ENCODE measurements at regions not wholly inside any gene's neighbourhood (a gene's known extent, or its start where the extent isn't known, plus 50 kb on each side); places are given as distances from the start of the nearest gene placed in this dataset.
"Not testable (repeated sequence)": the region's sequence is repeated elsewhere in the genome, so short reads cannot be mapped to it uniquely, and the experiment has no call there.

DNA sequence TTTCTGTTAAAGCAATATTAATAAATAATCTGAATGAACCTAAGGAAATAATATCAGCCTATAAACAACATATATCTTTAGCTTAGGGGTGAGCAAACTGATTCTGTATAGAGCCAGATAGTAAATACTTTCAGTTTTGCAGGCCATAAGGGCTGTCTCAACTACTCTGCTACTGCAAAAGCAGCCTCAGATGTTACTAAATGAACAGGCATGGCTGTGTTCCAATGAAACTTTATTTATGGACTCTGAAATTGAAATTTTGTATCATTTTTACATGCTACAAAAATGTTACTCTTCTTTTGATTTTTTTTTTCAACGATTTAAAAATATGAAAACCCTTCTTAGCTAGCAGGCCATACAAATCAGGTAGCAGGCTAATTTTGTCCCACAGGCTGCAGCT is 212.8 kb upstream of the PRICKLE2 start:
- DNase-seq (ENCODE audit: low spot score): no peak

DNA sequence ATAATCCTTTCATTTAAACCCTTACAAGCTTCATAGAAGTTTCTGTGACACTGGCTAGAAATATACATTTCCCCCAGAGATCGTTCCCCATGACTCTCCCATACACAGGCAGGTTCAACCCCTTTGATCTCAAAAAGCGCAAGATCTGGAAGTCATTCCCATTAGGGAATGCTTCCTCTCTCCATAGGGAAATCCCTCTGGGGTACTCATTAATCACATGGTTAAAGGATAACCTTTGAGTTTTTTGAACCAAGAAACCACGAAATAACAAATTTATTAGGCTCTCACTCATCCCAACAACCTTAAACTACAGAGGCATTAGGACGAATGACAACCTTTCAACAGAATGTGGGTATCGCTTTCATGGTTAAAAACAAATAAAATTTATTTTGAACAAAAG is 211.9 kb upstream of the PRICKLE2 start:
- DNase-seq (ENCODE audit: low spot score): no peak

DNA sequence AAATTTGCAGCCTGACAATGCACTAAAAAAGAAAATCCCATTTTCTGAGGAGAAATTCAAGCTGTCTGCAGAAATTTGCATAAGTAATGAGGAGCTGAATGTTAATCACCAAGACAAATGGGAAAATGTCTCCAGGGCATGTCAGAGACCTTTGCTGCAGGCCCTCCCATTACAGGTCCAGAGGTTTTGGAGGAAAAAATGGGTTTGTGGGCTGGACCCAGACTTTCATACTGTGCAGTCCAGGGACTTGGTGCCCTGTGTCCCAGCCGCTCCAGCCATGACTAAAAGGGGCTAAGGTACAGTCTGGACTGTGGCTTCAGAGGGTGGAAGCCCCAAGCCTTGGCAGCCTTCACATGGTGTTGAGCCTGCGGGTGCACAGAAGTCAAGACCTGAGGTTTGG is 209.8 kb upstream of the PRICKLE2 start:
- not testable (repeated sequence) for DNase-seq (ENCODE audit: low spot score)

DNA sequence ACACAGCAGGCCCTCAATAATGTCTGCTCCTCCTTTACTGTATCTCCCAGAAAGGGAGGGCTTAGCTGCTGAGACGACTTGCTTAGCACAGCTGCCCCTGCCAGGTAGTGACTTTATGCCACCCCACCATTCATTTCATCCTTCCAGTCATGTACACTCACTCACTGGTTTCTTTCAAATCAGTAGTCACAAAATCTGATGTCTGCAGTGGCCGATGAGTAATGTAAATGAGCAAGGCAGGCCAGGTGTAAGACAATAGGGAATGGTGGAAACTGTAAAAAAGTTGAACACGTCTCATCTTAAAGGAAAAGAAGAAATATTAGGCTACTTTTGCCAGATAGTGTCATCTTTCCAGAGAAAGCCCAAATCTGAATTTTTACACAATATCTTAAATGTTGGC is 207.6 kb upstream of the PRICKLE2 start:
- DNase-seq (ENCODE audit: low spot score): no peak

DNA sequence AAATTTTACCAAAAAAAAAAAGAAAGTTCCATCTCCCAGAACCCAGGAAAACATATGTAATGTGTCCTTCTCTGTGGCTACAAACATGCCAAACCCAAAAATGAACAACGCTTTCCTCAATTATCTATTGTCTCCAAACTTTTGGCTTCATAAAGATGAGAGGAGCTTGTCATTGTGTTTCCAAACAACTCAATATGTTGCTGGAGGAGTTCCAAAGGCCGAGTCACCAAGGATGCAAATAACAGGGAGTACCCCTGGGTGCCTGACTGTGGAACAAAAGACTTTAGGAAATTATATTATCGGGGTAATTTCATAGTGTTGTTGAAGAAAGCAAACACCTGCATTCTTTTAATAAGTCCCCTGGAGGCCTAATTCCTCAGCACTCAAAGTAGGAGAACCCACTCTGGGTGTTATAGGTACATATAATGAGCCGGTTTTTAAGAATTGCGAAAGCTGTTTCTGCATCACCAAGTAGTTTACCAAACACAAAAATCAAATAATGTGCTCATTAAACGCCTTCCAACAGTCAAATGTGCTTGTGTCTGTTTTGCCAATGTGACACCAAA is 206.3 kb upstream of the PRICKLE2 start:
- no peak for DNase-seq (ENCODE audit: low spot score)

DNA sequence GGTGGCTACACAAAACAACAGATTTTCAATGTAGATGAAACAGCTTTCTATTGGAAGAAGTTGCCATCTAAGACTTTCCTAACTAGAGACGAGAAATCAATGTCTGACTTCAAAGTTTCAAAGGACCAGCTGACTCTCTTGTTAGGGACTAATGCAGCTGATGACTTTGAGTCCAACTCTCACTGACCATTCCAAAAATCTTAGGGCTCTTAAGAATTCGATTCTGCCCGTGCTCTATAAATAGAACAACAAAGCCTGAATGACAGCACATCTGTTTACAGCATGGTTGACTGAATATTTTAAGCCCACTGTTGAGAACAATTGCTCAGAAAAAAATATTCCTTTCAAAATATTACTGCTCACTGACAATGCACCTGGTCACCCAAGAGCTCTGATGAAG is 202.4 kb upstream of the PRICKLE2 start:
- no peak for DNase-seq (ENCODE audit: low spot score)

DNA sequence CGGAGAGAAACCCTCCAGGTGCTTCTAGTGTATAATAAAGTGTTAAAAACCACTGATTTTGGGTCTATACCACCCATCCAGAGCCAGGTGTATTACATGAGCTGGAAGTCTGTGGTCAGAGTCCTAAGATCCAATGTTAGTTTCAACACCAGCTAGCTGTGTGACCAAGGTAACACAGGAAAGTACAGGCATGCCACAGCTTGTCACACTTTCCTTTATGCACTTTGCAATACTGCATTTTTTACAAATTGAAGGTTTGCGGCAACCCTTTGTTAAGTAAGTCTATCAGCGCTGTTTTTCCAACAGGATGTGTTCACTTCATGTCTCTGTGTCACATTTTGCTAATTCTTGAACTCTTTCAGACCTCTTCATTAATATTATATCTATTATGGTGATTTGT is 201.3 kb upstream of the PRICKLE2 start:
- DNase-seq (ENCODE audit: low spot score): no peak

DNA sequence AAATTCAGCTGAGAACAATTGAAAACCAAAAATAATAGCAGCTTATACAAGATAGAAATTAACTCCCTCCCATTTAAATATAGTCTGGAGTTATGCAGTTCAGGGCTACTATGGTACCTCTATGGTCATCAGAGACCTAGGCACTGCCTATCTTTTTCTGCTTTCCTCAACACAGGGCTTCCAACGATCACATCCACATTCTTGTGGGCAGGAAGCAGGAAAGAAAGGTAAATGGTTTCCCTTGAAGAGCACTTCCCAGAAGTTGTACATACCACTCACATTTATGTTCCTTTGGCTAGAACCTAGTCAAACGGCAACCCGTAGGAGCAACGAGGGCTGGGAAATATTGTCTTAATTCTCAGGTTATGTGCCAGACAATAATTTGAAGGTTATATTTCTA is 197.7 kb upstream of the PRICKLE2 start:
- no peak for DNase-seq (ENCODE audit: low spot score)

DNA sequence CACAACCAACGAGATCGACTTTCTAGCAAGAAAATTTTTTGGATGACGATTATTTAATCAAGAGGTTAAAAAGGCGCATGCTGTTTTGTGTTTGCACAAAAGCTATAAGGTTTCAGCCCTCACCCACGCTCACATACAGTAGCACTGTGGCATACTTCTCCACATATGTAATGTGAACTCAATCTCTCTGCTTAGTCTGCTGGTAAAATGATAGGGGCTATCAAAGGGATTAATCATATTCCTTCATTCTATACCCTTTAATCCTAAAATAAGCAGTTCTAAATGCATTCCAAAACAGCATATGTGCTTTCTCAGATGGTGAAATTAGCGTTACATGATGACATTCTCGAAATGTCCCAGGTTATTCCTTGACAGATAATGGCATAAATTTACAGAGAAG is 196.9 kb upstream of the PRICKLE2 start:
- DNase-seq (ENCODE audit: low spot score): no peak

DNA sequence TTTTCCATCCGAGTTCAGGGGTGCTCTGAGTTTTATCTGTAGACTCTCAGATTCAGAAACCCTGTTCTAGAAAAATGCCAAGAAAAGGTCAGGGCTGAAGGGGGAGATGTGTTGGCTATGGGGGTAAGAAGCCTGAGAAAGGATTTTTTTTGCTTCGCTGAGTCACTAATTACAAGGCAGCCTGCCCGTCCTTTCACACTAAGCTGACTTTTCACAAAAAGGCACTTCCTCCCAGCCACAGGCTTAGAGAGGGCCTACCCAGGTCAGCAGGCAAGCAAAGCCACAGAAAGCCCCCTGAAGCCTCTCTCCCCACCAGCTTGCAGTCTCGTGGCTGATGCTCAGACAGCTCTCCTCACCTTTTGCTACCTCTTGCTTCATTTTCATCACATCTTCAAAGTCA is 192.6 kb upstream of the PRICKLE2 start:
- DNase-seq (ENCODE audit: low spot score): peak; percentile 69

DNA sequence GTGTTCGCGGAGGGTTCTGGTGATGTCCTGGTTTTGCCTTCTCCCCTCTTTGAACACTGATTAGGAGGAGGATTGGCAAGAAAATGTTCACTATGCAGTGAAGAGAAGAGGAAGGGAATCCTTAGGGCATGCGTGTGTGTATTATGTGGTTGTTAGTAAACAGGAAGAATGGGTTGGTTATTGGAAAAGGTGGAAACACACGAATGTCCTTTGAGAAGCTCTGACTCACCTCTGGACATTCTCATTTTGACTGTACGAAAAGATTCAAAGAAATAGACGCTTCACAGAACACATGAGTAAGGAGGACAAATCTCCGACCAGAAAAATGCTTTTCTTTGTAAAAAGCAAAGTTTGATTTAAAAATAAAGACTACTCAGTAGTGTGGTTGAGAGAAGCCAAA is 188.8 kb upstream of the PRICKLE2 start:
- no peak for DNase-seq (ENCODE audit: low spot score)

DNA sequence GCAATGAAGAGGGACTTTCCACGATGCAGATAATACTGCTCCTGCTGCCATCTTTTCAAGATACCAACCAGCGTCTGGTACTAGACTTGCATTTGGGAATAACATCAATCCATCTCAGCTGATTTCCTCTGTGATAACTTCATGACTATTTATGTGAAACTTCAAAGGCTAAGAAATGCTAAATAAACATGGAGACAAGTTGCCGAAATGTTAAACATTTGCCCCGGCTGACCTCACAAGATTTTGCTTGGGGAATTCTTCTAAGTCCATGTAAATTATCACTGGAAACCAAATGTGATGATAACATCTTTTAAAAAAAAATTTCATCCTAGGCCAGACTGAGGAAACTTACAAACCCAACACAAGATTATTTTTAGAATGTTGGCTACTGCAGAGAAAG is 185.8 kb upstream of the PRICKLE2 start:
- DNase-seq (ENCODE audit: low spot score): no peak

DNA sequence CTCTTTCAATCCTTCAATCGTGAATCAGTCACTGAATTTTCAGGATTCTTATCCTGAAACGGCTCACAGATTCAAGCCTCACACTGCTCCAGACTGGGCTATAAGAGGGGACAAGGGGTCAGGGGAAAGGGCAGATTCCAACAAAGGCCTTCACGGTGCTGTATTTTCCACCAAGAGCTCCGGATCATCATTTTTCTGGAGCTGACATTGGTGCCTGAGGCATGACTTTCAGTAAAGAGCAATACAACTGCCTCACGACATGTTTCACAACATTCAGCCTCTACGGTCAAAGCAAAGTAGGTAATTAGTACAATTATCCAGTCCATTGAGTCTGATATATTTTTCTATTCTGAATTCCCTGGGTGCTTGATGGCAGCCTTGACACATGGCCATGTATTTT is 185.0 kb upstream of the PRICKLE2 start:
- no peak for DNase-seq (ENCODE audit: low spot score)

DNA sequence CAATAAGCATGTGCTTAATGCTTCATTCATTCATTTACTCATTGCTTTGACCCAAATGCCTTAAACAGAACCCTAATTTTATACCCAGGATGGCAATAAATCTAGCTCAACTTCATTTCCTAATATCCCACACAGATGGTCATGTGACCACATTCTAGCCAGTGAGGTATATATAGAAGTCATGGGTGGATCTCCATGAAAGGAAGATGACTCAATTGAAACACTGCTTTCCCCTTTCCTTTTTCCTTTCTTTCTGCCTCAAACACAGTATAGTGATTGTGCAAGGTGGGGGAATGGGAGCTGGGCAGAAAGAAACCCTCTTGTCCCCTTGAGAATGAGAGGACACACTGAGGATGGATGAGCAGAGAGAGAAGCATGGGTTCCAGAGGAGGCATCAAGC is 183.5 kb upstream of the PRICKLE2 start:
- DNase-seq (ENCODE audit: low spot score): no peak

DNA sequence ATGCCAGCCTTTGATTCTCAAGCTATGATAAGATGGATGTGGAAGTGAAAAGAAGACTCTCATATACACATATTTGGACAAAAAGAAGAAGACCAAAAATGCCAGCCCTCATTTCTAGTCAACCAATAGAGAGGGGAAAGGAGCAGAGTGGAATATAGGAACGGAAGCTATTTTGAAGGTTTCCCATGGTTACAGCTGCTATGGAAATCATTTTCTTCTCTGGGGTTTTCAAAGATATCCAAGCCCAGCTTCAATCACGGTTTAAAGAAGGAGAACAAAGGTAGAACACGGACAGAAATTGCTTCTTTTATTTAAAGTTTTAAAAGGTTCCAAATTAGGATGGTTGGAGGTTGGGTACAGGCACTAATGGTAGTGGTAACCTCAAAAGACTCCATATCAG is 181.0 kb upstream of the PRICKLE2 start:
- DNase-seq (ENCODE audit: low spot score): no peak

DNA sequence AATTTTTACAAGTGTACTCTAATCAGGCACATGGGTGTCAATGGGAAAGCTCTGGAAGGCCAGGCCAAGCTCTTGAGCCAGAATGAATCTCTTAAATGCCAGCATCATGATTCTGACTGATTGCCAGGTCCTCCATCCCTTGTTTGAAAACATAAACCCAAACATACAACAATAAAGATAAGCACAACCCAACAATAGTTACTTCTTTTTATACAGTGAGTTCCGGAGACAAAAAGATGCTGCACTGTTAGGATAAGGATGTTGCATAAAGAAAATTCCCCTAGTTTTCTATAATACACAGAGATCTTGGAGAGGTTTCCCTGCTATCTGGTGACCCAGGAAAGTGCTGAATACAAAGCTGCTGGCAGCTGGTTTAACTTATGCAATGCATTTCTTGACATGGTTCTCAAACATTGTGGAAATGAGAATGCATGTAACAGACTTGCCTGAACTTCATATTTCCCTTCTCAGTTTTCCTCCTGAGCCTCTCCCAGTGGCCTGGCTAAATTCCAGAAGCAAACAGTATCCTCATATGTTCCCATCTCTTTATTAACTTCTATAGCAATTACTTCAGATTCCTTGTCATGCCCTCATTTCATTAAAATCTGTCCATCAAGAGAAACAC is 180.1 kb upstream of the PRICKLE2 start:
- no peak for DNase-seq (ENCODE audit: low spot score)

DNA sequence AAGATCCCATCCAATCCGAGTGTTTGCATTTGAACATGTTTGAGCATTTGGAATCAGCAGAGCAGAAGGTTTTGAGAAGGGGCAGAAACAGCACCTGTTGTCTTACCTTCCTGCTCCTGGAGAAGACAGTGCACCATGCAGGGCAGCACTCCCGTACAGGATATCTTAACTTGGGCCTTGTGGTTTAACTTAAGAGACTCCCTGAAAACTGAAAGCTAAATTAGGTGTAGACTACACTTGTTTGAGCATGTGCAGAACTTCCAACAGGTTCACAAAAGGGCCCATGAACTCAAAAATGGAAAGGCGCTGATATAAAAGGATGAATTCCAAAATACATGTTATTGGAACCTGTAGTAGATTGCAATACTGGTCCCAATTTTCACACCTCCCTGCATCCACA is 175.4 kb upstream of the PRICKLE2 start:
- DNase-seq (ENCODE audit: low spot score): no peak

DNA sequence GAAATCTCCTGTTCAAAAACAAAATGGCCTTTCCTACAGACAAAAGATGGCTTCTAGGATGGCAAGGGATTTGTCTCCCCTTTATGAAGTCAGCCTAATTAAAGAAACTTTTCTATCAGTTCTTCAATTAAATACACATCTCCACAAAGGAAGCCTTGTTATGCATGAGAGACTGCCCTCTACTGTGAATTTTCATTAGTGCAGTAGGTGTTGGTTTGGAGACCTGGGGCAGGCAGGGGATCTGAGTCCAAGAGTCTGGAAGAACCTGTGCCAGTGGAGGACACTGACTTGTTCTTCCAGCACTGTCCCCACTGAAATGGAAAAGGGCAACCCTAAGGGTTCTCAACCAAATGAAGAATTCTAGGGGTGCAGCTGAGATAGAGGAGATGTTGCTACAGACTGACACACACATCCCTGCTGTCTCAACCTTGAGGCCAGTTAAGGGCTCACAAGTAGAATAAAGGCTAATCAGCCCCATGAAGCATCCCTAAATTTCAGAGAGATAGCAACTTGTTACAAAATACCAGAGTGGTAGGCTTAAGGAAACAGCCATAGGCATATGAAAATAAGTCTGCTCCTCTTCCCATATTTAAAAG is 174.0 kb upstream of the PRICKLE2 start:
- no peak for DNase-seq (ENCODE audit: low spot score)

DNA sequence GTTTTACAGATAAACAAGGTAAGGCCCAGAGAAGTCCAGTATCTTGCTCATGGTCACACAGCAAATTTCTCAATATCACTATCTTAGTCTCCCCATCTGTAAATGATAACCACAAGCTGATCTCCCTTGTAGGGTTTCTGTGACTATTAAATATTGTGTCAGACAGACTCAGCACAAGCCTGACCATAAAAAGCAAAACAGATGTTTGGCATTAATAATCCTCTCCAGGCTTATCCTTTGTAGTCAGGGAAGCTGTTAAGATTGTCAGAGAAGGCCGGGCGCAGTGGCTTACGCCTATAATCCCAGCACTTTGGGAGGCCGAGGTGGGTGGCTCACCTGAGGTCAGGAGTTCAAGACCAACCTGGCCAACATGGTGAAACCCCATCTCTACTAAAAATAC is 173.2 kb upstream of the PRICKLE2 start:
- no peak for DNase-seq (ENCODE audit: low spot score)

DNA sequence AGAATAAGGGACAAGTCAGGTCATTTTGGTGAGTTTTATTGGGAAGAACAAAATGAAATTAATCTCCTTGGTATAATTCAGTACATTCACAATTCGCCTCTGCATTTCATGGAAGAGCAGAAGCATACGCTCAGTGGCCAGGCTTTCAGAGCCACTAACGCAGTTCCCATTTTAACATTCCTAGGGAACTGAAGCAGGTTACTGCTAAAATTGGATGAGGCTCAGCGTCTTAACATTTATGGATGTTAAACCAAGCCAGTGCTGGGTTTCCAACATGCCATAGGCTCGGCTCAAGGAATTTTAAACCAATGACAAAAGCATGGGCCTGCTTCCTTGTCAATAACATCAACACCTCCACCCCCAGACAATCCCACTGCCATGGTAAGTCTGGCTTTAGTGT is 172.7 kb upstream of the PRICKLE2 start:
- no peak for DNase-seq (ENCODE audit: low spot score)

DNA sequence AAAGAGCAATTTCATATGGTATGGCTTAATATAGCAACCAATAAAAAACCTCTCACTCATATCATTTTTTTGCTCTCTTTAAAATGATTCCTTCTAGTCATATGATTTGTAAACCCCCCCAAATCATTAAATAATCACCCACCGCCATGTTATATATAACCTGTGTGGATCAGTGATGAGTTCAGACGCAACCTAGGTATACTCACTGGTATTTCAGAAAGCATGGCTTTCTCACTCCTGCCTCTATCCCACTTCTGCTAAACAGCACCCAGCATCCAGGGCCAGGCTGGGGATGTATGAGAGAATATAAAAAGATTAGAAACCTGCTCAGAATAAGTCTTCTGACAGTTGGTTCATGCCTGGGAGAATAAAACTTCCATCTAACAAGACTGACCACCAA is 172.3 kb upstream of the PRICKLE2 start:
- no peak for DNase-seq (ENCODE audit: low spot score)

DNA sequence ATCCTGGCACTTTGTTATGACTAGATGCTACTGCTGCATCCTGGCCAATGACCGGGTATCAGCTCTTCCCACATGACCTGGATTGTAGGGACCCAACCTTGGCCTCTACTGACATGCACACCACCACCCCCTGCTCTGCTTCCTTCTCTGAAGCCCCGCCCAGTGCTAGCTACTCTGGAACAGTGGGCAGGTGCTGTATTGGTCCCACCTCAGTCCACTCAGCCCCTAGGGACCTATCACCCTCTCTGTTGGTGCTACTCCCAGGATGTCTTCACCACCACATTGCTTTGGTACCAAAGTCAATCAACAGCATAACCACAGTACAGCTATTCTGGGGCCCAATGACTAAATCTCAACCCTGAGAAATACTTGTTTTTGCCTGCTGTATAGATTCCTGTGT is 170.2 kb upstream of the PRICKLE2 start:
- DNase-seq (ENCODE audit: low spot score): no peak

DNA sequence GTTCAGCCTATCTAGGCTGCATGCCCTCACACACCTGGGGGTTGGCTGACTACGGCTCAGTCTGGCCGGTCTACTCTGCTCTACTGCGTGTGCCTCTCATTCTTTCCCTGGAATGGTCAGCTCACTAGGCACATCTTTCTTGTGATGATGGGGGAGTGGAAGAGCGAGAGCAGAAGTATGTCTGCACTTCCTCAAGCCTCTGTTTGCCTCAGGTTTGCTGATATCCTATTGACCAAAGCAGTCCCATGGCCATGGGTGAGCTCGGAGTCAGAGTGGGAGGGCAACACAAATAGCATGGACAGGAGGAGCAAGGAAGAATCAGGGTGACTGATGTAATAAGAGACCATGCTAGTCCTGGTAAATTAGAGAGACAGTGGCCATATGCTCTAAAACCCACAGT is 167.9 kb upstream of the PRICKLE2 start:
- DNase-seq (ENCODE audit: low spot score): no peak

DNA sequence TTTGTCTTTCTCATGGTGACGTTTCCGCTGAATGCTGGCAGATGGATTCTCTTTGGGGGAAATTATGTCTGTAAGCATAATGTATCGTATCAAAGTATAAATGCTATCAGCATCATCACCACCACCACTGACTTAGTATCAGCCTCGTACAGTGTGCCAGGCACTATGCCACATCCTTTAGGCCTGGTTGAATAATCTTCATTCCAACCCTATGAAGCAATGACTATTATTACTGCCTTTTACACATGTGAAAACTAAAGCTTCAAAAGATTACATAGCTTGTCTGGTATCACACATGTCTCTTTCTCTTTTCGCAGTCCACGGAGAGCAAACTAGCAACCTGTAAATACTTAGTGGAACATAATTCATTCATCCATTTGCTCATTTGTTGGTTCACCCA is 166.7 kb upstream of the PRICKLE2 start:
- DNase-seq (ENCODE audit: low spot score): no peak
